GM12873 (cell line): ENCODE measurements at regions not wholly inside any gene's neighbourhood (a gene's known extent, or its start where the extent isn't known, plus 50 kb on each side); places are given as distances from the start of the nearest gene placed in this dataset.

Experiments used
- TF ChIP-seq, protein P1 (sequence below): IDR thresholded peaks from 2 replicates; pipeline ENCODE4 v1.5.1; 2012; ENCODE audit warnings: low read depth, mild to moderate bottlenecking, moderate library complexity, low read length, control low read depth; ENCODE audit not compliant: insufficient read depth; ENCODE audit errors: missing control alignments

DNA sequence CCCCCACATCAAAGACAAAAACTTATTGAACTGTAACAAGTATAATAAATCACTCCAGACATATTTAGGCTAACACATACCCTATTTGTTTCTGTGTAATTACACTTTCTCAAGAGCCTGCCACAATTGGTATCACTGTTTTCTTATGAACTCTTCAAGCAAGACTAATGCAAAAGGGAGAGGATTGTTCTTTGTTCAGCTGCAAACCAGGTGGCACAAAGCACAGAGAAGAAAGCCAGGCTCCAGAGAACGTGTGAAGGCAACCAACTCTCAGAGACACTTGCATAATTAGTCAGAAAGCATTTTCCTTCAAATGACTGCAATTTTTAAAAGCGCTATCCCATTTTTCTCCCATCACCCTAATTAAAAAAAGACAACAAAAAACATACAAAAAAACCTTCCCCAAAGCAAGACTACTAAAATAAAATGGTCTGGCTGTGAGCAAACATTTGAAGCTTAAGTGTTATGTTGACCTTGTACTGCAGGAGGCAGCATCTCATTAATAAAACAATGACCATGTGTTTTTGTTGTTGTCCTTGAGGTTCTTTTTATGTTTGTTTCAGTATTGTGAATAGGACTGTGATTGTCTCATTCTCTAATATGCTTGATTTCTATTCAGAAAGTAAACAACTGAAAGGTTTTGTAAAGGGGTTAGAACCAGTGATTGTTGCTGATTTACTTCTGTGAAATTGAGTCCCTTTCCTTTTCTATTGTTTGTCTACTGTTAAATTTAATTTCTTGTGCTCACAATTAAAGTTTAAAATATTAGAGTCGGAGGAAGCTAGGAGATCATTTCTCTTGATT lies 452.7 kb upstream of the PDE3A start:
- TF ChIP-seq, protein P1, sequence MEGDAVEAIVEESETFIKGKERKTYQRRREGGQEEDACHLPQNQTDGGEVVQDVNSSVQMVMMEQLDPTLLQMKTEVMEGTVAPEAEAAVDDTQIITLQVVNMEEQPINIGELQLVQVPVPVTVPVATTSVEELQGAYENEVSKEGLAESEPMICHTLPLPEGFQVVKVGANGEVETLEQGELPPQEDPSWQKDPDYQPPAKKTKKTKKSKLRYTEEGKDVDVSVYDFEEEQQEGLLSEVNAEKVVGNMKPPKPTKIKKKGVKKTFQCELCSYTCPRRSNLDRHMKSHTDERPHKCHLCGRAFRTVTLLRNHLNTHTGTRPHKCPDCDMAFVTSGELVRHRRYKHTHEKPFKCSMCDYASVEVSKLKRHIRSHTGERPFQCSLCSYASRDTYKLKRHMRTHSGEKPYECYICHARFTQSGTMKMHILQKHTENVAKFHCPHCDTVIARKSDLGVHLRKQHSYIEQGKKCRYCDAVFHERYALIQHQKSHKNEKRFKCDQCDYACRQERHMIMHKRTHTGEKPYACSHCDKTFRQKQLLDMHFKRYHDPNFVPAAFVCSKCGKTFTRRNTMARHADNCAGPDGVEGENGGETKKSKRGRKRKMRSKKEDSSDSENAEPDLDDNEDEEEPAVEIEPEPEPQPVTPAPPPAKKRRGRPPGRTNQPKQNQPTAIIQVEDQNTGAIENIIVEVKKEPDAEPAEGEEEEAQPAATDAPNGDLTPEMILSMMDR, result peak; percentile 37

DNA sequence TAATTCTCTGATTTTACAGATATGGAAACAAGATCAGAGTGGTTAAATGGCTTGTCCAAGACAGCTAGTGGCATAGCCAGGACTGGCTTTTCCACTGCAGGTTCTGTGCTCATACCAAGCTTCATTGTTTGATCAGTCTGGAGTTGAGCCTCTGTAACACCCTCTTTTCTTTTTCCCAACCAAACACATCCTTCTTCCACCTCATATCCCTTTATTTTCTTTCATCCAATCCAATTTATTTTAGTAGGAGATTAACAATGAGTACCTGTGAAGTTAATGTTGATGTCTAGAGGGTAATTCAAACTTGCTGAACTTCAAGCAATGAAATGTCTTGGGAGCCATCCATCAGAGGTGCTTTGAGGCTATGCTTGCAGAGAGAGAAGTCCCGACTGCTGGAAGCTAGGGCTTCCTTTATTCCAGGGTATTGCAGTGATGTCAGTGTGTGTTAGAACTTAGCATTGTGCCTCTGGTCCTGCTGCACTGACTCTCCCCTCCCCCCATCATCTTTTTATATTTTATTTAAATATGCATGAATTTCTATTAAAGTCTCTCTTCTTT lies 452.1 kb upstream of the PDE3A start:
- TF ChIP-seq, protein P1, result no peak

DNA sequence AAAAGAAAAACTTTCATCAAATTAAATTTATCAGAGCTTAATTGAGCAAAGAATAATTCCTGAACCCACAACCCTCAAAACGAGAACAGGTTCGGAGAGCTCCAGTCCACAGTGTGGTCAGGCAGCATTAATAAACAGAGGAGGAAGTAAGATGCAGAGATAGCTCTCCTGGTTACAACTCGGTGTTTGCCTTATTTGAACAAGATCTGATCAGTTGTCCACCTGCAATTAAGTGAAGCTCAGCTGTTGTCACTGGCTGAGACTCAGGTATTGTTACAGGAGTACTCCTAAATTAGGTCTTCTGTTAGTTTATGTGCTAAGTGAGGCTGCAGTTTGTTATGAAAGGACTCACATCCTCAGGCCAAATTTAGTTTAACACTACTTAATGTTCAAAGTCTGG lies 451.4 kb upstream of the PDE3A start:
- TF ChIP-seq, protein P1, result no peak

DNA sequence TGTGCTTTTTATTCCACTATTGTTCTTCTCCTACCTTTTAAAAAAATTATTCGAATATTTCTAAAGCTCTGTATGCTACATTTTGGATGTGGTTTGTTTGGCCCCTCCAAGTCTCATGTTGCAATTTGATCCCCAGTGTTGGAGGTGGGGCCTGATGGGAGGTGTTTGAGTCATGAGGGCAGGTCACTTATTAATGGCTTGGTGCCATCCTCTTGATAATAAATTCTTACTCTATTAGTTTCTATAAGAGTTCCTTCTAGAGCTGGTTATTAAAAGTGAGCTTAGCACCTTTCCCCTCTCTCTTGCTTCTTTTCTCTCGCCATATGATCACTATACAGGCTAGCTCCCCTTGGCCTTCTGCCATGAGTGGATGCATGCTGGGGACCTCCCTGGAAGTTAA lies 445.6 kb upstream of the PDE3A start:
- TF ChIP-seq, protein P1, result no peak

DNA sequence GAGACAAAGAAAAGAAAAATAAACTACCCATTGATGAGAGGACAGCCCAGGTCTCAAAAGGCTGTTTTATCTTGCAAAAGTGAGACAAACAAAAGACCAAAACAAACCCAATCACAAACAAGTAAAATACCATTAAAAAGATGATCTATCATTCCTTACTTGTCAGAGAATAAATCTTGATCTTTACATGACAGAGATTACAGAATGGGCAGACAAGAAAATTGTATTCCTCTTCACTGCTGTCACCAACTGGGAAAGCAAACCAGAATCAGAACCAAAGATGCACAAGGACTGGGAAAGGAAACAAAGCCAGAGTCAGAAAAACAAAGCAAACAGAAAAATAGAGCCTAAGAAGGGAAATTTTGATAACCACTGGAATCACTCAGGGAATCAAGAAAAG lies 444.0 kb upstream of the PDE3A start:
- TF ChIP-seq, protein P1, result no peak

DNA sequence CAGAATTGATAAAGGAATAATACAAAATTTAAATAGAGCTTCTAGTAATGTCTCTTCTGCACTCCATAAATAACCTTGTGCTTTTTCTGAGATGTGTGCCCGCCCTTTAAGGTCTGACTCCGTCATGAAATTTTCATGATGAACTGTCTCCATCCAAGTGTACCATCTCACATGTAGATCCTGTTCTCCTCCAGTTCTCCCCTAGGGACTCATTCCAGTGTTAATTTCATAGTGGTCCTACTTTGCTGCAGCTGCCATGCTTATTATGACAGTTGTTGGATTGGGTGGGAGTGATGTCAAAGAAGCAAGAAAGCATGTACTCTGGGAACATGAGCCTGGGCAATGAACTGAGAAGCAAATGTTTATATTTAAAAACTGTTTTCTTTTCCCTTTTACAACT lies 442.5 kb upstream of the PDE3A start:
- TF ChIP-seq, protein P1, result no peak

DNA sequence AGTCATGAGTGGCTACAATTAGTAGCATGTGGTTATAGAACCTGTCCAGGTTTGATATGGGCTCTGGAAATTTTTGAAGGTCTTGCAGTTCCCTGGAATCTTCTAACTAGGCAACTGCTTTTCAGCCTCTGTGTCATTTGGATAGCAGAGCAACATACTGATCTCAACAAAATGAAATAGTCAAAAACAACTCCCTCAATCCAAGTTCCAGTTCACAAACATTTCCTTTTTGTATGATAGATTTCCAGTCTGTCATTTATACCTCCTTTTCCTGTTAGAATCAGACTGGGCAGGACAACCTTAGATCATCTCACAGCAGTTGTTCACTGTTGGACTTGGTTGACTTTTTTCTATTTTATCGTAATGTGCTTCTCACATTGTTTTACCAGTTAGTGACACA lies 442.1 kb upstream of the PDE3A start:
- TF ChIP-seq, protein P1, result no peak
